ENCODE measurements at regions not wholly inside any gene's neighbourhood (a gene's known extent, or its start where the extent isn't known, plus 50 kb on each side); places are given as distances from the start of the nearest gene placed in this dataset.

- TF ChIP-seq CTCF (IDR thresholded peaks at IDR 0.05; ENCODE audit: low read depth, low read length): no peak
- no peak for TF ChIP-seq POLR2A (IDR thresholded peaks at IDR 0.05; ENCODE audit: extremely low read depth, insufficient read length)
These were observed 212.8 kb upstream of the NOVA1 start for GRCh38 chr14:26810631-26811030.
